ENCODE measurements at regions not wholly inside any gene's neighbourhood (a gene's known extent, or its start where the extent isn't known, plus 50 kb on each side); places are given as distances from the start of the nearest gene placed in this dataset.

GRCh38 chr4:180164799-180165198 lies 2078.4 kb upstream of the TENM3 start:
- Histone ChIP-seq H3K4me3 (replicated peaks in 1 of 2; ENCODE audit: low read depth in 1 of 2, low read length in 2 of 2) (no peak overlapping the region), H3K27ac (ENCODE audit: low read depth, low read length) (no peak overlapping the region), H3K9me3 (ENCODE audit: control insufficient read depth in 1 of 2, insufficient read depth in 1 of 2, low read depth in 1 of 2, low read length in 2 of 2) (no peaks in the 10 kb centered on the region), H3K9me2 (ENCODE audit: insufficient read depth) (no peaks in the 10 kb centered on the region), H2AFZ (ENCODE audit: low read depth, low read length, poor library complexity, severe bottlenecking) (no peak overlapping the region), H3K79me2 (ENCODE audit: insufficient read depth, low read length) (no peaks in the 10 kb centered on the region), H3K4me1 (ENCODE audit: control insufficient read depth in 1 of 2, insufficient read depth in 2 of 2, low read length in 2 of 2) (no peaks in the 10 kb centered on the region), H3K36me3 (ENCODE audit: control insufficient read depth in 1 of 2, insufficient read depth in 2 of 2, low read length in 2 of 2) (no peaks in the 10 kb centered on the region), H3K27me3 (ENCODE audit: insufficient read depth, low read length) (no peaks in the 10 kb centered on the region), H4K20me1 (ENCODE audit: insufficient read depth) (no peaks in the 10 kb centered on the region), H3K9ac (ENCODE audit: low read length) (no peak overlapping the region), H3K4me2 (ENCODE audit: low read length) (no peak overlapping the region)
- ChIA-PET RAD21 (ENCODE audit: low non-redundant PET in 1 of 2, low total read pairs in 2 of 2, uncharacterized antibody in 2 of 2, unreplicated experiment in 2 of 2) (no interaction called here), CTCF (no interaction called here), POLR2A (no interaction called here)
- ATAC-seq (no peak), DNase-seq (ENCODE audit: low read depth, low spot score) (no peak)
- BruUV-seq (replicated peaks), result no TSS peak
- intact Hi-C loops (cut with micrococcal nuclease), result no loop called here
- TF ChIP-seq ZNF274 (IDR thresholded peaks at IDR 0.05; ENCODE audit: low read depth, low read length) (no peak), RAD21 (IDR thresholded peaks at IDR 0.05; ENCODE audit: low read depth) (no peak), CTCF (IDR thresholded peaks at IDR 0.05 in 2 of 3, conservative IDR thresholded peaks at IDR 0.05 in 1 of 3; ENCODE audit: borderline replicate concordance in 1 of 3, insufficient read depth in 1 of 3, low read depth in 2 of 3, low read length in 2 of 3) (no peak), REST (IDR thresholded peaks at IDR 0.05; ENCODE audit: low read depth) (no peak), ATF3 (IDR thresholded peaks at IDR 0.05) (no peak), ZBTB33 (IDR thresholded peaks at IDR 0.05; ENCODE audit: extremely low read depth, insufficient replicate concordance, low read length) (no peak), FOSL1 (IDR thresholded peaks at IDR 0.05; ENCODE audit: low read depth) (no peak)

Measured in HCT116 (cell line).